Epithelial cell of esophagus (primary cell): ENCODE measurements at regions not wholly inside any gene's neighbourhood (a gene's known extent, or its start where the extent isn't known, plus 50 kb on each side); places are given as distances from the start of the nearest gene placed in this dataset.
"Not testable (repeated sequence)": the region's sequence is repeated elsewhere in the genome, so short reads cannot be mapped to it uniquely, and the experiment has no call there.

Source experiments
- DNase-seq: peaks from one replicate; pipeline ENCODE4 v3.0.0; 2010; ENCODE audit warnings: low read depth
- H3K4me3 ChIP-seq: 2 replicates; pipeline ENCODE4 v1.5.1; 2011; ENCODE audit warnings: mild to moderate bottlenecking, low read length, control low read depth
- CTCF ChIP-seq: IDR thresholded peaks from 2 replicates; pipeline ENCODE4 v1.5.1; 2011; ENCODE audit warnings: low read depth, mild to moderate bottlenecking, low read length, control low read depth, inconsistent platforms; ENCODE audit not compliant: insufficient read depth; ENCODE audit errors: missing control alignments

- no peak overlapping the region for H3K4me3 ChIP-seq
- TF ChIP-seq CTCF, result no peak
- DNase-seq, result no peak
Observed at GRCh38 chr10:52578871-52579405, 193.6 kb downstream of the MBL2 start.

GRCh38 chr10:52581636-52582035 lies 190.9 kb downstream of the MBL2 start:
- not testable (repeated sequence) for H3K4me3 ChIP-seq

GRCh38 chr10:52583336-52583735 lies 189.2 kb downstream of the MBL2 start:
- no peak for TF ChIP-seq CTCF
- DNase-seq, result no peak
- H3K4me3 ChIP-seq, result no peak overlapping the region

More at GRCh38 chr10:52581636-52582035, 190.9 kb downstream of the MBL2 start:
- DNase-seq, result not testable (repeated sequence)

GRCh38 chr10:52586710-52587109 lies 185.9 kb downstream of the MBL2 start:
- H3K4me3 ChIP-seq, result no peak overlapping the region
- TF ChIP-seq CTCF, result no peak
- DNase-seq, result no peak

- TF ChIP-seq CTCF, result no peak
- DNase-seq, result no peak
- no peak overlapping the region for H3K4me3 ChIP-seq
Observed at GRCh38 chr10:52597189-52597863, 175.3 kb downstream of the MBL2 start.

GRCh38 chr10:52598936-52599335 lies 173.6 kb downstream of the MBL2 start:
- no peak overlapping the region for H3K4me3 ChIP-seq
- TF ChIP-seq CTCF, result no peak
- no peak for DNase-seq

GRCh38 chr10:52599551-52600200 lies 172.9 kb downstream of the MBL2 start:
- H3K4me3 ChIP-seq, result no peak overlapping the region
- no peak for DNase-seq
- TF ChIP-seq CTCF, result no peak

GRCh38 chr10:52604131-52604530 lies 168.5 kb downstream of the MBL2 start:
- not testable (repeated sequence) for DNase-seq, H3K4me3 ChIP-seq
